GM21423 (cell line): ENCODE measurements at regions not wholly inside any gene's neighbourhood (a gene's known extent, or its start where the extent isn't known, plus 50 kb on each side); places are given as distances from the start of the nearest gene placed in this dataset.

Experiments used
- ATAC-seq: cut with Tn5 transposase; IDR thresholded peaks from one replicate; pipeline ENCODE4 v1.9.1; 2021; ENCODE audit warnings: mild to moderate bottlenecking, moderate library complexity; ENCODE audit not compliant: unreplicated experiment

DNA sequence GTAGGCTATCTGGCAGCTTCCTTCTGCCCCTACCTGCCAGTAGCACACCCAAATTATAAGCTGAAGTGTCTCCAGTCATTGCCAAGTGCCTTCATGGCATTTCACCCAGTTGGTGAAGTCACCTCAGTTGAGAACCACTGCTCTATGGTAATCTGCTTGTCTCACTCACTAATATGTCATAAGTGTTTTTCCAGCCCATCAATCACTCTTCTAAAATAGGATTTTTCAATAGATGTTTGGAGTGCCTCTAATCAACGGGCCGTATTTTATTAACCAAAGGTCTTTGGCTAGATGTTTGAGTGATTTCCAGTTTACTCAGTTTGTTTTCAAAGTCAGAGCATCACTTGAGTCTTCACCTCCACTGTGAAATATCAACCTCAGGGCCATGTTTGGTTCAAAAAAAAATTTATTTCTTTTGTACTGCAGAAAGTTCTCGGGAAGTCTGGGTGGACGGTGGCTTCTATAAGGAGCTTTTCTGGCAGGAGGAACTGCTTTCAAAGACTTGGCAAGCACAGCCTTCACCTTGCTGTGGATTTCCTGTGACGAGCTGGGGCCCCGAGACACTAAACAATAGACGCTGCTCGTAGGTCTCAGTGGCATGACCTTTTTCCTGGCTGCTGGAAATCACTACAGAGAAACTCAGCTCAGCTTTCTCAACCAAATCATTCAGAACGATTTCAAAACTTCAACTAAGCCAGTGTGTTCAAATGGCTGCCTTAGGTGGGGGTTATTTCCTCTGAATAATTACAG, 95.2 kb upstream of the FOXF1 start:
- no peak for ATAC-seq

DNA sequence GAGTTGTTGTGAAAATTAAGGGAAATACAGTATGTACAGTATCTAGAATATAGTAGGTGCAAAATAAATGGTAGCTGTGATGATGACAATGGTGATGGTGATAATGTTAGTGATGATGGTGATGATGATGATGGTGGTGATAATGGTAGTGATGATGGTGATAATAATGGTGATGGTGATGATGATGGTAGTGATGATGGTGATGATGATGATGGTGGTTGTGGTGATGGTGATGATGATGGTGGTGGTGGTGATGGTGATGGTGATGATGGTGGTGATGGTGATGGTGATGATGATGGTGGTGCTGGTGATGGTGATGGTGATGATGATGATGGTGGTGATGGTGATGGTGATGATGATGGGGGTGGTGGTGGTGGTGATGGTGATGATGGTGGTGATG, 91.3 kb upstream of the FOXF1 start:
- no peak for ATAC-seq

DNA sequence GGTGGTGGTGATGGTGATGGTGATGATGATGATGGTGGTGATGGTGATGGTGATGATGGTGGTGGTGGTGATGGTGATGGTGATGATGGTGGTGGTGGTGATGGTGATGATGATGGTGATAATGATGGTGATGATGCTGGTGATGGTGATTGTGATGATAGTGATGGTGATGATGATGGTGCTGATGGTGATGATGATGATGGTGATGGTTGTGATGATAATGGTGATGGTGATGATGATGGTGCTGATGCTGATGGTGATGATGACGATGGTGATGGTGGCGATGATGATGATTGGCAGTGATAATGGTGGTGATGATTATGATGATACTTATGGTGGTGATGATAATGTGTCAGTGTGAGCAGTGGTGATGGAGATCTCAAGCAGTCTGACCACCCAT, 90.8 kb upstream of the FOXF1 start:
- no peak for ATAC-seq

DNA sequence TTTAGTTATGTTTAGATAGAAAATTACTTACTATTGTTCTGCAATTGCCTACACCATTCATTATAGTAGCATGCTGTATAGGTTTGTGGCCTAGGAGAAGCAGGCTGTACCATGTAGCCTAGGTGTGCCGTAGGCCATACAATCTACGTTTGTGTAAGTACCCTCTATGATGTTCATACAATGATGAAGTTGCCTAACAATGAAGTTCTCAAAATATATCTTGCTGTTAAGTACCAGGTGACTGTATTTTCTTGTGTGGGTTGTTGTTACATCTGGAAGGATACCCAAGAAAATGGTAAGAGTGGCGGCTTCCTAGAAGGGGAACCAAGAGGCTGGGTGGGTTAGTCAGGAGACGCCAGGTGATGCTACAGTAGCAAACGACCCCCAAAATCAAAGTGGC, 88.3 kb upstream of the FOXF1 start:
- ATAC-seq = no peak

DNA sequence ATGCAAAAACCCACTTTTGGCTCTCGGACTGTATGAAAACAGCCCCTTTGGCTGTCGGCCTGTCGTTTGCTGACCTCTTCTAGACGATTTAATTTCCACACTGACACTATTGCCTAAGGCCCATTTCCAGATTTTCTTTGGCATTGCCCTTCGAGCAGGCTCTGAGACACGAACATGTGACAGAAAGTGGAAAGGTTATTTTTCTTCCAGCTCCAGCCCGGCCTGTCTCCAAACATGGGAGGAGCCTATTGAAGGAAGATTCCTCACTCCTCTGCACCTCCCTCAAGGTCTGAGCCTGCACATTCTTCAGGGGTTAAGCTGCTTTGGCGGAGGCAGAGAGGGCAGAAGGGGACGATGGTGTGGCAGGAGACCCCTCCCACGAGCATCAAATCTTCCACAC, 85.9 kb upstream of the FOXF1 start:
- ATAC-seq = no peak

DNA sequence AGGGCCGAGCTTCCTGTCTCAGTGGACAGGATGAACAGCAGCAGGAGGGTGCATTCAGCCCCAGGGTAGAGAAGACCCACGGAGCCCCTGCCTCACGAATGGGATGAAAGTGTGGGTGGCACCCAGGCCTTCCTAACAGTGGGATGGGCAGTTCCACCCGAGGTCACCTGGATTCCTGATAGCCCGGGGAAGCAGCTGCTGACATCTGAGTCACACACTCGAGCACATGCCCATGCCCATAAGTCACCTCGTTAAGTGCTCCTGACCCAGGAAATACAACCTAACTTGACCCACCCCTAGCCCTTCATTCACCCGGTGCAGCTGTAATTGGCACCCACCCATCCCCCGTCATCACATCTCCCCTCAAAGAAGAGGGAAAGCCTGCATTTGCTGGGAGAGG, 85.3 kb upstream of the FOXF1 start:
- ATAC-seq = no peak

DNA sequence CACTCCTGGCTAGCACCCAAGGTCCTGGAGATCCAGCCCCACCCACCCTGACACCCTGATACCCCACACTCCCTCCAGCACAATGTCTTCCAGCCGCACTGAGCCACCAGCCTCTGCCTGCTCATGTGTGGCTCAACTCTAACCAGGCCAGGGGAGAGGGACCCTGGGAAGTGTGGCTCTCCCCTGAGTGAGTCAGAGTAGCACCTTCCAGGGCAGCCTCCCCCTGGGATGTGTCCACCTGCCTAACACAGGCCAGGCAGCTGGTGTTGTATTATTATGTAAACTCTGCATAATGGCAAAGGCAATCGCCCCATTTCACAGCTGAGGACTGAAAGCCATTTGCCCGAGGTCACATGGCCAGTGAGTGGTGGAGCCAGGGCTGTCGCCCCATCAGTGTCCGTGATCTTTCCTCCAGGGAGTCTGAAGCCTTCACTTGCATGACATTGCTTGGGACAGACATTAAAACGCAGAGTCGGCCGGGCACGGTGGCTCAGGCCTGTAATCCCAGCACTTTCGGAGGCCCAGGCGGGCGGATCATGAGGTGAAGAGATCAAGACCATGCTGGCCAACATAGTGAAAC, 84.2 kb upstream of the FOXF1 start:
- ATAC-seq = no peak

DNA sequence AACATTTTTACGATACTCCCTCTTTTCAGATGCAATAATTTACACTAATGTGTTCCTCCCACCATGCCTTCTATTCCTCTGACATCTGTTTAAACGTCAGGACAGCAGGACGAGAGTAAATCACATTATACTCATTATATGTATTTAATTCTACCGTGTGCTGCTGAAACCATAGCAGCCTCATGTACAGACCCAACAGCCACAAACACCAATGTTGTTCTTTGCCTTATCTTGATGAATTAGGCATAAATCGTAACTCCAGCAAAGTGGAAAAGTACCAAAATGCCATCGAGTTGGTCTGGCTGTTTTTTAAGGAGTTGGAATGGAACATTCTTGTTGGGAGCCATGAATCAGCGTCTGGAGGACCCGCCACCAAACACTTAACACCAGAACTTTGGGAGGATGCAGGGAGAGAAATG, 82.9 kb upstream of the FOXF1 start:
- no peak for ATAC-seq

DNA sequence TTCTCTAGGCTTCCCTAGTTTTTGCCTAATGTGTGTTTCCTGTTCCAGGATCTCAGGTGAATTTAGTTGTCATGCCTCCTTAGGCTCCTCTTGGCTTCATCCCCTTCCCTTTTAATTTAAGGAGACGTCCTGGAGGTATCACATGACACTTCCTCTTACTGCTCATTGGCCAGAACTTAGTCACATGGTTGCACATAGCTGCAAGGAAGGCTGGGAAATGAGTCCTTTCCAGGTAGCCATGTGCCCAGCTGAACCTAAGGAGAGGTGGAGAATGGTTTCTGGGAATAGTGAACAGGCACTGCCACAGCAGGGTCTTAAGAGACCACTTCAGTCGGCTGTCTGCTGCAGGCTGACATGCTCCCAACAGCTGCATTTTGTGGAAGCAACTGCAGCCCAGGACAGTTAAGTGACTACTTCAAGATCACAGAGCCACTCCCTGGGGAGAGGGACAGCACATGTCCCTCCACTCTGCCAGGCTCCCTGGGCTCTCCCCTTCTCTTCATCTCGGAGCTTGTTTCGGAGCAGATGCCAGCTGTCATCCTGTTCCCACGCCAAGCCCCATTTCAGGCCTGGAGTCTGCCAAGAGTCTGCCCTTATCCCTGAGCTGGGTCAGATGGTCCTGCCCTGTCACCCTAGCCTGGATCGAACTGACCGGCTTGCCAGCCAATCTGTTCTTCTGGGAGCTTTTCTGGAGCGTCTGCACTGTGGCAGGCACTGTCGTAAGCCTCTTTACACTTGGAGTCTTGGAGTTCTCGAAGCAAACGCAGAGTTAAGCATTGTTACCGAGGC, 81.4 kb upstream of the FOXF1 start:
- no peak for ATAC-seq

DNA sequence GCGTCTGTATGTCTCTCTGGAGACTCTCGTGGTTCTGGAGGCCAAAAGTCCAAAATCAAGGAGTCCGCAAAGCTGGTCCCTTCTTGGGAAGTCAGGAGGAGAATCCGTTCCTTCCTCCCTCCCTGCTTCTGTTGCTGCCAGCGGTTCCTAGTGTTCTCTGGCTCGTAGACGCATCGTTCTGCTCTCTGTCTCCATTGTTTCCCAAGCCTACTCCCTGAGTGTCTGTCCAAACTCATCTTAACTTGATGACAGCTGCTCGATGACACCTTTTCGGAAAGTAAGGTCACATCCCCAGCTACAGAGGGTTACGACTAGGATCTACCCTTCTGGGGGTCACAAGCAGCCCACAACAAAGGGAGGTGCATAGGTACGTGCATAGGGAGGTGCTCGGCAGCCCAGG, 80.7 kb upstream of the FOXF1 start:
- no peak for ATAC-seq

DNA sequence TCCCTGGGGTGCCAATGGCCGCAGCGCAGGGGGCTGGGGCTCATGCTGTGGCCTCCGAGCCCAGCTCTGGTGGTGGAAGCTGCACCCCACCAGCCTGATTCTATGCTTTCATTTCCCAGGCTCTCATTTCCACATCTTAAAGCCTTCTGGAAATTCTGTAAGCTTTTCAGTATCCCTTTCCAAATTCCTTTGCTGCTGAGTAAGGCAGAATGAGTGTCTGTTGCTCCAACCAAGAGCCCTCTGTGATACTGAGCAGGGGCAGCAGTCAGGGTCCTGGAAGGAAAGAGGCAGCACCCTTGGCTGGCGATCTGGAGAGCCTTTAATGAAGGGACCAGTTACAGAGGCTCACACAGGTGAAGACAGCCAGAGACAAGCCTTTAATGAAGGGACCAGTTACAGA, 79.5 kb upstream of the FOXF1 start:
- ATAC-seq = no peak

DNA sequence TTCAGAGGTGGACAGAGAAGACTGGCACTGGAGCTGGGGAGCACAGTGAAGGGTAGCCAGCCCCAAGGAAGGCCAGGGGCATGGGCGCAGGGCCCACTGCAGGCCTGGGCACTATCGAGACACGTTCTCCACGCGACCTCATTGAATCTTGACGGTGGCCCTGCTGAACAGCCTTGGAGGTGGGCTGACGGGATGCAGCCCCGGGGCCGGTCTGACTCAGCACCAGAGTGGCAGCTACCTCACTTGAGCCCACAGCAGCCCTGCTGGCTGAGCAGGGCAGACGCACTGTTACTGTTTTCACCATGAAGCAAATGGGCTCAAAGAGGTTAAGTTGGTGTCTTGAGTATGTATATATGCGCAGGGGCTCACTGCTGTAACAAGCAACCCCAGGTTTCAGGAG, 78.8 kb upstream of the FOXF1 start:
- no peak for ATAC-seq

DNA sequence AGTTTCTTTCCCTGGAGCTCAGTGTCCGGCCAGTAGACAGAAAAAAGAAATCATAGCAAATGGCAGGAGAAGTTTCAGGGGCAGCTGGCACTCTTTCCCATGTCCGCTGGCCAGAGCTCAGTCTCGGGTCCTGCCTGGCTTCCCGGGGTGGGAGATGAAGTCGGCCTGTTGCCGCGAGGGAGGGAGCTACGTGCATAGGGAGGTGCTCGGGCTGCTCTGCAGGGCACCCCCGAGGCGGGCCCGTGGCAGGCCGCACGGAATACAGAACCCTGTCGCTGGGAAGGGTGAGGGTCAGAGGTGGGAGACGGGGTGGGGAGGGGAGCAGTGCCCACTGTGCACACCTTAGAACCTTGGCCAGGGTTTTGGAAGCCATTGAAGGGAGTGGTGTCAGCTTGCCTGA, 78.3 kb upstream of the FOXF1 start:
- no peak for ATAC-seq

DNA sequence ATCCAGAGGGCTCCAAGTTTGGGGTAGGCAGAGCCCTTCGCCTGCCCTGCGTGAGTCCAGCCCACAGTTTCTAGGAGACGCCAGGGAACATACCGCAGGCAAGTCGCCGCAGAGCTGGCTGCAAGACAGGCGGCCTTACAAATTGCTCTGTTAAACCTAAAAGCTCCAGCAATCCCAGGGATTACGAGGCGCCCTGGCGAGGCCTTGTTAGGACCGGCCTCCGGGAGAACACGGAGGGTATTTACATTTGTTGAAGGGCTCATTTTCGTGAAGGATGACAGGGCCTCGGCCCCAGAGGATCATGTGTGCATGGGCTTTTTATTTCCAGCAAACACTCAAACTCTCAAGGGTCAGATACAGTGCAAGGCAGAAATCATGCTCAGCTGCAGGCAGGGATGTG, 77.6 kb upstream of the FOXF1 start:
- no peak for ATAC-seq

DNA sequence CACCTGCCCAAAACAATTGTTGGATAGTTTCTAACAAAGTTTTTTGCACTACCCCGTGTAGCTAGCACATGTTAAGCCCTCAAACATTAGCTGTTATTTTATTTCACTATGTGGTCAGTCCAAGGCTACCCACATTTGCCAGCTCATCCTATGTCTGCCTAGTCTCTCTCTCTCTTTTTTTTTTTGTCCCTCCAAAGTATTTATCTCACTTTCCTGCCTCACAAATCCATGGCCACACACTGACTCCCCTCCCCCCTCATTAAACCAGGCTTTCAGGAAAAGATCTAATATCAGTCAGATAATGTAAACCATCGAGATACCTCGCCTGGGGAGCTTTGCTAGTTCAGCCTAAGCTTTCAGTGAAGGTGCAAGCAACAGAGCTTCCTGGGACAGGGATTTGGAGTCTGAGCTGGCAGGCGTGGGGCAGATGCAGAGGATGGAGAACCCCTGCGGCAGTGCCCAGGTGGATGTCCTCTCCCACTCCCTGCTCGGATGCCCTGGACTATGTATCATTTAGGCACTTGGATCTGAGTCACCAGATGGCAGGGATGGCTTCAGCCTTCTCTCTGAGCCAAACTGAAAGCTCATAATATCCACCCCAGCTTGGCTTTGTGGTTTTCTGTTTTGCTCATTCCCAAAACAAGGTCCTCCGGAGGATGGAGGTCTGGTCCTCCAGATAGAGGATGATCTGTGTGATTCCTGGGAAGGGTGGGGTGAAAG, 73.7 kb upstream of the FOXF1 start:
- no peak for ATAC-seq

DNA sequence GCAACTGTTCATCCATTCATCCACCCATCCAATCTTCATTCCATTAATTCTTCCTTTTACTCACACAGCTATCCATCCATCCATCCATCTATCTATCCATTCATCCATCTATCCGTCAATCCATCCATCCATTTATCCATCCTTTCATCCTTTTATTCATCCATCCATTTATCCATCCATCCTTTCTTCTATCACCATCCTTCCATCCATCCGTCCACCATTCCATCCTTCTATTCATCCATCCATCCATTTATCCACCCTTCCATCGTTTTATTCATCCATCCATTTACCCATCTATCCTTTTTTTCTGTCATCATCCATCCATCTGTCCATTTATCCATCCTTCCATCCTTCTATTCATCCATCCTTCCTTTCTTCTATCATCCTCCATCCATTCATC, 73.0 kb upstream of the FOXF1 start:
- ATAC-seq = no peak

DNA sequence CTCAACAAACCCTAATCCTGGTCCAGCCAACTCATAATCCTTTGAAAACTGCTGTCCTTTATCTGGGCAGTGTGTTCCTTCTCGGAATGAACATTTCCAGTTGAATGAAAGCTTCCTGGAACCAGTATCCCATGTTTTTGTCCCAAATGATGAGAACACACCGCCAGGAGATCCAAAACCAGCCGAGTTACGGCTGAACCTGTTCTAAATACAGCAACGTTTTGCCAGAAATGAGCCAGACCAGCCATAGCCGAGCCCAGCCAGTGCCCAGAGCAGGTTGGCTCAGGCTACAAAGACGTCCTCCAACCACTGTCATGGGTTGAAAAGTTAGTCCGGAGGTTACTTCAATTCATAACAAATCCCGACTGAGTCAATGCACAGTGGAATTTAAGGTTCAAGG, 67.6 kb upstream of the FOXF1 start:
- ATAC-seq = no peak

DNA sequence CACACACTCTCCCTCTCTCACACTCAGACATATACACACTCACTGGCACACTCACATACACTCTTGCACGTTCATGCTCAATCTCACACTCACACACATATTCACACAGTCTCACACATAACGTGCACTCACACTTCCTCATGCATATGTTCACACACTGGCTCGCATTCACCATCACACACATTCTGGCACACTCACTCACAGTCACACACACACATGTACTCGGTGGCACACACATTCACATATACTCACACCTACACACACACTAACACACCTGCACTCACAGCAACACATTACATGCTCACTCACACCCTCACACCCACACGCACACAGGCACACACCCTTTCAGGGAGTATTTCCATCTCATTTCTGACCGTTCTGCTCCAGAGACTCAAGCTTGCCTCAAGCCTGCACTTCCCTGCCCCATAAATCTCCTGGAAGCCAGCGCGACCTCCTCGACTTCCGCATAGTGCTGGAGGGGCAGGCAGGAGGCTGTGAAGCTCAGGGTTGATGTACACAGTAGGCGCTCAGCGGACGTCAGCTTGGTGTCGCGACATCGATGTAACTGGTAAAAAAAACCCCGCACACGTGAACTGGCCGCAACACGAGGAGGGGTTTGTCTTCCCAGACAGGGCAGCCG, 66.7 kb upstream of the FOXF1 start:
- ATAC-seq = no peak

DNA sequence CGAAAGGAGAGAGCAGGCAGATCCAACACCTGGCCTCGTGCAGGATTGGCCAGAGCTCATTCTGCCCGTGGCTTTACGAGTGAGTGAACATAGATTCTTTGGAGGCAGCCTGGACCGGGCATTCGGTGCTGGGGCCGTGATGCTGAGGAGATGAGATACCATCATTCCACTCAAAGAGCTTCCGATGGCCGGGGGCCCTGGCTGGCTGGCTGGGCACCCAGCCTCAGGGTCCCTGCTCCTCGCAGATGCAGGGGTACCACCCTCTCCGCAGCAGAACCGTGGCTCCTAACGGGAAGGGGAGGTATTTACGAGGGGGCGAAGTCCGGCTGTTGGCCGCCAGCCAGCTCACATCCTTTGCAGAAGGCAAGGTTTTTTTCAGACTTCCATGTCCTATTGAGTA, 66.1 kb upstream of the FOXF1 start:
- no peak for ATAC-seq

DNA sequence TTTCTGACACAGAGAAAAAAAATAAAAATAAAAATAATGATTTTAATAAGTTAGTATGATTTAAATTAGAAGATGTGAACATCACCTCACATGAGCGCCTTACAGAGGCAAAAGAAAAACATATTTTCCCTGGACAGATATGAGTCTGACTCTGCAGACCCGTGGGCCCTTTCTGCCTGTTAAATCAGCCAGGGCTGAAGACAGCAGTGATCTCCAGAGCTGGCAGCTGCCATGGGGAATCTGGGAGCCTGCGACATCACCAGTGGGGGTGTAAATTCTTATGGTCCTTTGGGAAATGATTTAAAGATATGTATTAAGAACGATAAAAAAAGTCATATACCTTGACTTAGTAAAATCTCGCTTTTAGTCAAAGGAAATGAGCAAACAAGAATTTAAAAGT, 65.7 kb upstream of the FOXF1 start:
- no peak for ATAC-seq

DNA sequence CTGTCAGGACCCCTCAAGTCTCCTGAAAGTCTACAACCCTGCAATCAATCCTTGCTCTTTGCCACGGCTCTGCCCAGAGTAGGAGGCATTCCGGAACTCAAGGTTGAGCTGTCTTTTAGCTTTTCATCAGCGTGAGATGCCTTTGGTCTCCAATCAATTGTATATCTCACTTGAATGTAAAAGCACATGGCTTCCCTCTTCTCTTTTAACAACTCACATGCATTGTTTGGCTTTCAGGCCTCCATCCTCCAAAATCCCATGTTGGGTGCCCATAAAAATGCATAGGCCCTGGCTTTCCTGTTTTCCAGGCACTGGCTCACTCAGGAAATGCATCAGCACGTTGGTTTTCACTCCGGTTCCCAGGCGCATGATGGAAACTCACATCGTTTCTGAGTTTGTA, 64.0 kb upstream of the FOXF1 start:
- ATAC-seq = no peak
